ENCODE measurements at regions not wholly inside any gene's neighbourhood (a gene's known extent, or its start where the extent isn't known, plus 50 kb on each side); places are given as distances from the start of the nearest gene placed in this dataset.

DNA sequence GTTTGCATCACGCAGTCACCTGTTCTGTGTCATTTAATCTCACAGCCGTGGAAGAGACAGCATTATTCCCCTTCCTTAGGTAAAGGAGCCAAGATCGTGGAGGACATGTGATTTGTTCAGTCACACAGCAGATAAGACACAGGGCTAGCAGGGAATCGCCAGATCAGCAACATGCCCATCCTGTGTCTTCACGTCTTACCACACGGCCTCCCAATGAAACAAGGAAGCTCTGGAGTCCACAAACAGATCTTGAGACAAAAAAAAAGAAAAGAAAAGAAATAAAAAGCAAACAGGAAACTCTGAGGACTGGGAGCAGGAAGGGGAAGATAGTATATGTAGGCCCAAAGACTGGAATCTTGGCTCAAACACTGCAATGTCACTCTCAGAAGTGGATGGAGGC lies 155.3 kb downstream of the ADSS2 start:
- TF ChIP-seq, protein P1, sequence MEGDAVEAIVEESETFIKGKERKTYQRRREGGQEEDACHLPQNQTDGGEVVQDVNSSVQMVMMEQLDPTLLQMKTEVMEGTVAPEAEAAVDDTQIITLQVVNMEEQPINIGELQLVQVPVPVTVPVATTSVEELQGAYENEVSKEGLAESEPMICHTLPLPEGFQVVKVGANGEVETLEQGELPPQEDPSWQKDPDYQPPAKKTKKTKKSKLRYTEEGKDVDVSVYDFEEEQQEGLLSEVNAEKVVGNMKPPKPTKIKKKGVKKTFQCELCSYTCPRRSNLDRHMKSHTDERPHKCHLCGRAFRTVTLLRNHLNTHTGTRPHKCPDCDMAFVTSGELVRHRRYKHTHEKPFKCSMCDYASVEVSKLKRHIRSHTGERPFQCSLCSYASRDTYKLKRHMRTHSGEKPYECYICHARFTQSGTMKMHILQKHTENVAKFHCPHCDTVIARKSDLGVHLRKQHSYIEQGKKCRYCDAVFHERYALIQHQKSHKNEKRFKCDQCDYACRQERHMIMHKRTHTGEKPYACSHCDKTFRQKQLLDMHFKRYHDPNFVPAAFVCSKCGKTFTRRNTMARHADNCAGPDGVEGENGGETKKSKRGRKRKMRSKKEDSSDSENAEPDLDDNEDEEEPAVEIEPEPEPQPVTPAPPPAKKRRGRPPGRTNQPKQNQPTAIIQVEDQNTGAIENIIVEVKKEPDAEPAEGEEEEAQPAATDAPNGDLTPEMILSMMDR (IDR thresholded peaks at IDR 0.05): no peak
- TF ChIP-seq POLR2A (IDR thresholded peaks at IDR 0.05): no peak
